Esophagus muscularis mucosa (tissue), 4 donors: ENCODE measurements at regions not wholly inside any gene's neighbourhood (a gene's known extent, or its start where the extent isn't known, plus 50 kb on each side); places are given as distances from the start of the nearest gene placed in this dataset.
"Not testable (repeated sequence)": the region's sequence is repeated elsewhere in the genome, so short reads cannot be mapped to it uniquely, and the experiment has no call there.

ENCODE experiments used
- DNase-seq: peaks from one replicate; pipeline ENCODE4 v3.0.0-alpha.2; 2017; ENCODE audit errors: extremely low spot score
- H3K27ac ChIP-seq, 4 donors: fragments of 200-600 bp; sonication (generic); replicated peaks in 1 of 4; 1 replicate in 3 of 4; 2 replicates in 1 of 4; pipeline ENCODE4 v1.5.1; 2016 to 2019; ENCODE audit warnings: mild to moderate bottlenecking in 1 of 4
- H3K27me3 ChIP-seq, 4 donors: fragments of 200-600 bp; sonication (generic); one replicate each; pipeline versions ENCODE4 v1.5.1 to v1.6.0; 2016 to 2019
- H3K36me3 ChIP-seq, 4 donors: fragments of 200-600 bp; sonication (generic); one replicate each; pipeline ENCODE4 v1.5.1; 2016 to 2019
- H3K4me1 ChIP-seq, 4 donors: fragments of 200-600 bp; sonication (generic); one replicate each; pipeline ENCODE4 v1.5.1; 2016 to 2019
- H3K4me3 ChIP-seq, 4 donors: fragments of 200-600 bp; sonication (generic); 1 replicate in 2 of 4; 2 replicates in 2 of 4; pipeline ENCODE4 v1.5.1; 2016 to 2019; ENCODE audit warnings: mild to moderate bottlenecking in 4 of 4, moderate library complexity in 1 of 4
- H3K9me3 ChIP-seq, 4 donors: fragments of 200-600 bp; sonication (generic); 1 replicate in 3 of 4; 2 replicates in 1 of 4; pipeline ENCODE4 v1.5.1; 2016 to 2019
- EP300 ChIP-seq: sonication (generic); formaldehyde crosslinking; IDR thresholded peaks from one replicate; pipeline ENCODE4 v1.6.1; 2017; ENCODE audit warnings: antibody characterized with exemption
- POLR2A ChIP-seq: fragments of 450-650 bp; IDR thresholded peaks from one replicate; pipeline ENCODE4 v1.6.1; 2017; ENCODE audit warnings: antibody characterized with exemption, moderate library complexity, mild to moderate bottlenecking, low read depth
- POLR2AphosphoS5 ChIP-seq, 2 donors: sonication (generic); formaldehyde crosslinking; IDR thresholded peaks; one replicate each; pipeline ENCODE4 v1.6.1; 2017; ENCODE audit warnings: antibody characterized with exemption in 2 of 2
- WGBS: methylation state at CpG from one replicate; pipeline ENCODE4 v1.1.5; 2018; 5-methylcytosine and 5-hydroxymethylcytosine counted together
- intact Hi-C: fragments of 100-400 bp; cut with DNase I; formaldehyde crosslinking; loops from one replicate; pipeline ENCODE4 v1.15.1; 2023
- TF ChIP-seq, protein P1 (sequence below), 3 experiments: fragments of 200-600 bp in 2 of 3; fragments of 450-650 bp in 1 of 3; sonication (generic) in 2 of 3; IDR thresholded peaks; one replicate each; pipeline ENCODE4 v1.5.1; 2017 to 2019; ENCODE audit warnings: antibody characterized with exemption in 3 of 3, mild to moderate bottlenecking in 2 of 3, moderate library complexity in 1 of 3

DNA sequence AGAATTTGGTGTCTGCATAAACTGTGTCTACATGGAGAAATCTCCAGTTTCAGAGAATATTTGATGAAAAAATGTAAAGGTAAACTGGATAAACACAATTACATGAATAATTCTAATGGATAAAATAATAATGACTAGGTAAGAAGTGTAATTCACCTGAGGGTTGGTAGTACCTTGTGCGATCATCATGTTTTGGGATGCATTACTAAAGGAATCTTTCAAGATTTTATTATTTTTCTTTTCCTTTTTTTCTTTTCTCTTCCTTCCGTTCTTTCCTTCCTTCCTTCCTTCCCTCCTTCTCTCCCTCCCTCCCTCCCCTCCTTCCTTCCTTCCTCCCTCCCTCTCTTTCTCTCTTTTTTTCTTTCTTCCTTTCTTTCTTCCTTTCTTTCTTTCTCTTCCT is 818.7 kb downstream of the LTN1 start:
- H3K4me1 ChIP-seq = no peaks in the 10 kb centered on the region
- 94% methylated on average over 2 of the region's 2 CpGs for WGBS
- intact Hi-C loops = no loop called here

DNA sequence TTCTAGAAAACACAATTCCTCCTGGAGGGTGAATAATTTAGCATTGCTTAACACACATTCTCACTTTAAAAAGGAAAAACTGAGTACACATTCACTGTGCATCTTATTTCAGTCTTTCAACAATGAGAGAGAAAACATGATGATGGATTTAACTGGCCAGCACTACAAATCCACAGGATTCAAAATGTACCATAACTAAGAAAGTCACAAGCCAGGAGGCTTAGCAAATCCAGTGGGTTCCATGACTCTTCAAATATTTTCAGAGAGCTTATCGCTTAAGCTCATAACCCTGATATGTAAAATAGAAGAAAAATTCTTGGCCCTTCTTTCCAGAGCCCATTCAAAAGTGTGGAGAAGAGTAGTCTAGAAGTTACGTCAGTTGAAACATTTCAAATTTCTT is 820.3 kb downstream of the LTN1 start:
- H3K27ac ChIP-seq = no peak overlapping the region
- H3K36me3 ChIP-seq = no peaks in the 10 kb centered on the region
- H3K4me1 ChIP-seq = no peaks in the 10 kb centered on the region
- TF ChIP-seq EP300 (no peak), POLR2A (no peak), POLR2AphosphoS5 (IDR thresholded peaks at IDR 0.05) (no peak)
- TF ChIP-seq, protein P1, sequence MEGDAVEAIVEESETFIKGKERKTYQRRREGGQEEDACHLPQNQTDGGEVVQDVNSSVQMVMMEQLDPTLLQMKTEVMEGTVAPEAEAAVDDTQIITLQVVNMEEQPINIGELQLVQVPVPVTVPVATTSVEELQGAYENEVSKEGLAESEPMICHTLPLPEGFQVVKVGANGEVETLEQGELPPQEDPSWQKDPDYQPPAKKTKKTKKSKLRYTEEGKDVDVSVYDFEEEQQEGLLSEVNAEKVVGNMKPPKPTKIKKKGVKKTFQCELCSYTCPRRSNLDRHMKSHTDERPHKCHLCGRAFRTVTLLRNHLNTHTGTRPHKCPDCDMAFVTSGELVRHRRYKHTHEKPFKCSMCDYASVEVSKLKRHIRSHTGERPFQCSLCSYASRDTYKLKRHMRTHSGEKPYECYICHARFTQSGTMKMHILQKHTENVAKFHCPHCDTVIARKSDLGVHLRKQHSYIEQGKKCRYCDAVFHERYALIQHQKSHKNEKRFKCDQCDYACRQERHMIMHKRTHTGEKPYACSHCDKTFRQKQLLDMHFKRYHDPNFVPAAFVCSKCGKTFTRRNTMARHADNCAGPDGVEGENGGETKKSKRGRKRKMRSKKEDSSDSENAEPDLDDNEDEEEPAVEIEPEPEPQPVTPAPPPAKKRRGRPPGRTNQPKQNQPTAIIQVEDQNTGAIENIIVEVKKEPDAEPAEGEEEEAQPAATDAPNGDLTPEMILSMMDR (IDR thresholded peaks at IDR 0.05) = no peak
- H3K9me3 ChIP-seq = peaks cover 0 to 3% (median 0%) of the 10 kb centered on the region in 4 donors
- intact Hi-C loops = no loop called here
- no peak for DNase-seq
- no peak overlapping the region for H3K4me3 ChIP-seq
- no peaks in the 10 kb centered on the region for H3K27me3 ChIP-seq
- WGBS = 97% methylated on average over 2 of the region's 2 CpGs

More for the DNA sequence above, 818.7 kb downstream of the LTN1 start:
- H3K36me3 ChIP-seq = no peaks in the 10 kb centered on the region
- peaks cover 0 to 3% (median 0%) of the 10 kb centered on the region in 4 donors for H3K9me3 ChIP-seq
- H3K27ac ChIP-seq = no peak overlapping the region
- no peaks in the 10 kb centered on the region for H3K27me3 ChIP-seq
- DNase-seq = no peak
- TF ChIP-seq, protein P1 (IDR thresholded peaks at IDR 0.05) = no peak
- no peak for TF ChIP-seq EP300
- no peak overlapping the region for H3K4me3 ChIP-seq

DNA sequence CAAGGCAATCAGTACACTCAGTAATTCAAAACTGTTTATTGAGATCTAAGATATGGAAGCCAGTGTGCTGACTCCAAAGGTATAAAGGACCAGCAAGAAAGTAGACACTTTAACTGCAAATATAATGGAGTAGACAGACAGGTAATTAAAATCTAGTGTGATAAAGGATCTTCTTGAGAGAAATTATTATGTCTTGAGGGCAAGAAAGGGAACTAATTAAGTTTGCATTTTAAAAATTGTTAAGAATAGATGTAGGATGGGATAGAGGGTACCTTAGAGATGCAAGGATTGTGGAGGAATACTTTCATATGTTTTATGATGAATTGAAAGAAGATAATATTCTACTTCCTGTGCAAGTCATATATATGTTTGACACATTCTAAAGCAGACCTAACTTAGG is 825.3 kb downstream of the LTN1 start:
- H3K36me3 ChIP-seq = no peaks in the 10 kb centered on the region
- H3K4me1 ChIP-seq = no peaks in the 10 kb centered on the region
- DNase-seq = no peak
- intact Hi-C loops = no loop called here
- no peak overlapping the region for H3K27ac ChIP-seq
- TF ChIP-seq POLR2A (no peak), POLR2AphosphoS5 (IDR thresholded peaks at IDR 0.05) (no peak), EP300 (no peak)
- TF ChIP-seq, protein P1 (IDR thresholded peaks at IDR 0.05) = no peak
- H3K27me3 ChIP-seq = no peaks in the 10 kb centered on the region
- H3K4me3 ChIP-seq = no peak overlapping the region
- no peaks in the 10 kb centered on the region for H3K9me3 ChIP-seq

DNA sequence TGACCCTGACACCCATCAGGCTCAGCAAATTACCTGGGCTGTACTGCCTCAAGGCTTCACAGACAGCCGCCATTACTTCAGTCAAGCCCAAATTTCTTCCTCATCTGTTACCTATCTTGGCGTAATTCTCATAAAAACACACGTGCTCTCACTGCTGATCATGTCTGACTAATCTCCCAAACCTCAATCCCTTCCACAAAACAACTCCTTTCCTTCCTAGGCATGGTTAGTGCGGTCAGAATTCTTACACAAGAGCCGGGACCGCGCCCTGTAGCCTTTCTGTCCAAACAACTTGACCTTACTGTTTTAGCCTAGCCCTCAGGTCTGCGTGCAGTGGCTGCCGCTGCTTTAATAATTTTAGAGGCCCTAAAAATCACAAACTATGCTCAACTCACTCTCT is 828.2 kb downstream of the LTN1 start:
- H3K4me1 ChIP-seq, H3K36me3 ChIP-seq, H3K9me3 ChIP-seq, H3K4me3 ChIP-seq, H3K27me3 ChIP-seq, intact Hi-C loops, H3K27ac ChIP-seq, DNase-seq: not testable (repeated sequence)
- 87% methylated on average over 9 of the region's 9 CpGs for WGBS

DNA sequence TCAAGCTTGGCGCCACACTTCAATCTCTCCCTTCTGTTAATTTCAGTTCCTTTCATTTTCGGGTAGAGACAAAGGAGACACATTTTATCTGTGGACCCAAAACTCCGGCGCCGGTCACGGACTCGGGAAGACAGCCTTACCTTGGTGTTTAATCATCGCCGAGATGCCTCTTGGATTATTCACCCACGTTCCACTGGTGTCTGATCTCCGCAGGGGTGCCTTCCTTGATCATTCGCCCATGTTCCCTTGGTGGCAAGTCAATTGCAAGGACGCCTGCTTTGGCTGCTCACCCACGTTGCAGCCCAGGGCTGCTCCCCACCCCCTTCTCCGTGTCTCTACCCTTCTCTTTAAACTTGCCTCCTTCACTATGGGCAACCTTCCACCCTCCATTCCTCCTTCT is 830.6 kb downstream of the LTN1 start:
- H3K4me3 ChIP-seq, H3K4me1 ChIP-seq, H3K27me3 ChIP-seq, H3K9me3 ChIP-seq, DNase-seq, H3K27ac ChIP-seq, H3K36me3 ChIP-seq, intact Hi-C loops: not testable (repeated sequence)
- WGBS = 95% methylated on average over 15 of the region's 15 CpGs

DNA sequence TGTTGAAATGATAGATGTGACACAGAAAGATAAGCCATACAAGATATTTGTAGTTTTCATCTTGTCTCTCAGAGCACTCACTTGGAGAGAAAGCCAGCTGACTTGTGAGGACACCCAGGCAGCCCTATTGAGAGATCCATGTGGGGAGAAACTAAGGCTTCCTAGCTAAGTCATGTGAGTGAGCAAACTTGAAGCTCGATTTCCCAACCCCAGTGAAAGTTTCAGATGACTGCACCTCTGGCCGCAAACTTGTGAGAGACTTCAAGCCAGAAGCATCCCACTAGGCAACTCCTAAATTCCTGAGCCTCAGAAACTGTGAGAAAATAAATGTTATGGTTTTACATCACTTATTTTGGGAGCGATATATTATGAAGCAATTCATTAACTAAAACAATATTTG is 832.3 kb downstream of the LTN1 start:
- no peaks in the 10 kb centered on the region for H3K9me3 ChIP-seq
- 87% methylated on average over 3 of the region's 3 CpGs for WGBS
- no peaks in the 10 kb centered on the region for H3K4me1 ChIP-seq
- no peak for TF ChIP-seq POLR2AphosphoS5 (IDR thresholded peaks at IDR 0.05)
- TF ChIP-seq EP300 = no peak
- no peak for TF ChIP-seq POLR2A
- TF ChIP-seq, protein P1 (IDR thresholded peaks at IDR 0.05) = no peak
- intact Hi-C loops = no loop called here
- H3K27ac ChIP-seq = no peak overlapping the region
- no peaks in the 10 kb centered on the region for H3K36me3 ChIP-seq
- no peak overlapping the region for H3K4me3 ChIP-seq
- no peak for DNase-seq
- no peaks in the 10 kb centered on the region for H3K27me3 ChIP-seq
